ENCODE measurements at regions not wholly inside any gene's neighbourhood (a gene's known extent, or its start where the extent isn't known, plus 50 kb on each side); places are given as distances from the start of the nearest gene placed in this dataset.

- Histone ChIP-seq H3K27me3 (no peaks in the 10 kb centered on the region), H3K9me3 (no peaks in the 10 kb centered on the region), H3K36me3 (no peaks in the 10 kb centered on the region), H3K4me1 (no peaks in the 10 kb centered on the region), H3K4me3 (no peak overlapping the region), H3K27ac (no peak overlapping the region)
- peak; percentile 51 for DNase-seq (ENCODE audit: low spot score)
- TF ChIP-seq CTCF (IDR thresholded peaks at IDR 0.05): no peak
Measured at GRCh38 chr10:47127188-47127785, 172.7 kb upstream of the GDF10 start.

DNA sequence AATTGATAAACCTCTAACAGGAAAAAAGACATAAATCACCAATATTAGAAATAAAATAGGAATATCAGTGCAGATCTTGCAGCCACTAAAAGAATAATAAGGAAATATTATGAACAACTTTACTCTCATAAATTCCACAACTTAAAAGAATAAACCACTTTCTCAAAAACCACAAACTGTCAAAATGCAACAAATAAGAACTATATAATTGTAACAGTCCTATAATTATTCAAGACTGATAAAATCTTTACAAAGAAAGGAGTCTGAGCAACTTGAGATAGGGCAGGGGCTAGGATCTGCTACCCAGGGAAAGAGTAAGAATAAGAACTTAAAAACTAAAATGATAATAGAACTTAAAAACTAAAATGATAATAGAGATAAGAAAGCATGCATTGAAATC is 169.5 kb upstream of the GDF10 start:
- TF ChIP-seq CTCF (IDR thresholded peaks at IDR 0.05): no peak
- Histone ChIP-seq H3K36me3 (no peaks in the 10 kb centered on the region), H3K27ac (no peak overlapping the region), H3K4me1 (no peaks in the 10 kb centered on the region), H3K27me3 (no peaks in the 10 kb centered on the region), H3K4me3 (no peak overlapping the region), H3K9me3 (no peaks in the 10 kb centered on the region)
- DNase-seq (ENCODE audit: low spot score): no peak

DNA sequence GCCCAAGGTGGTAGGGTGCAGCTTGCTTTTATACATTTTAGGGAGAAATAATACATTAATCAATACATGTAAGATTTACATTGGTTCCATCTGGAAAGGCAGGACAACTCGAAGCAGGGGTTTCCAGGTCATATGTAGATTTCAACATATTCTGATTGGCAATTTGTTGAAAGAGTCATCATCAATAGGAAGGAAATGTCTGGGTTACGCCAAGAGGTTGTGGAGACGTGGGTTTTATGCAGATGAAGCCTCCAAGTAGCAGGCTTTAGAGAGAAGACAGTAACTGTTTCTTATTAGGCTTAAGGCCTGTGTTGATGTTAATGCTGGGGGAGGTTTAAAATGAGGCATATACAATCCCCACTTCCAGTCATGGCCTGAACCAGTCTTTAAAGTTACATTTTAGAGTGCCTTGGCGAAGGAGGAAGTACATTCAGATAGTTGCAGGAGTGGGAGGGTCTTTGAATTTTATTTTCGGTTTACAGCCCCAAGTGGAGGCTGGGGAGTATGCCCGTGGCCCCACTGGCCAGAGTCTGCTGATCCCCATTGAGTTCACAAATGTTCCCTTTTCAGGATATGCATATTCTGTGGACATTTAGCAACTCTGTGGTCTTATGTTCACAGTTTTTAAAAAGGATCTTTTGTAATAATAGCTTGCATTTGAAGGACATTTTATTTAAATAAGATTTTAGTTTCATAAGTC is 166.0 kb upstream of the GDF10 start:
- Histone ChIP-seq H3K27me3 (no peaks in the 10 kb centered on the region), H3K27ac (no peak overlapping the region), H3K36me3 (no peaks in the 10 kb centered on the region), H3K9me3 (no peaks in the 10 kb centered on the region), H3K4me1 (no peaks in the 10 kb centered on the region), H3K4me3 (no peak overlapping the region)
- peak; percentile 54 for DNase-seq (ENCODE audit: low spot score)
- TF ChIP-seq CTCF (IDR thresholded peaks at IDR 0.05): no peak

DNA sequence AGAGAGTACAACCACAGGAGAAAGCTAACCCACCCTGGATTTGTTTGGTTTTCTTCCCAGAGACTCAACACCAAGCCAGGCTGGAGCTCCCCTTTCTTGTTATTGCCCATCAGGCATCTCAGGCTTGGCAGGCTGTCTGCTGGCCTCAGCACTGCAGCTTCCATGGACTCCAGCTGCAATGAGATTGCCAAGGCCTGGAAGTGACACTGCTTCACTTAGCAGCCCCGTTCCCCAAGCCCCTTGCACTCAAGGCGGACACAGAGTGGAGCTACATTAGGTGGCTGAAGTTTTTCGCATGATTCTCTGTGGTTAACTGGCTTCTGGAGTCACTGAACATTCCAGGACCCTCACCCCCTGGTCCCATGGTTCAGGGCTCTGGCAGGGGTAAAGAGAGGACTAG is 163.1 kb upstream of the GDF10 start:
- Histone ChIP-seq H3K9me3 (no peaks in the 10 kb centered on the region), H3K4me1 (no peaks in the 10 kb centered on the region), H3K27me3 (no peaks in the 10 kb centered on the region), H3K27ac (no peak overlapping the region), H3K4me3 (no peak overlapping the region), H3K36me3 (no peaks in the 10 kb centered on the region)
- DNase-seq (ENCODE audit: low spot score): peak; percentile 57
- no peak for TF ChIP-seq CTCF (IDR thresholded peaks at IDR 0.05)

- H3K9me3 ChIP-seq: no peaks in the 10 kb centered on the region
- TF ChIP-seq CTCF (IDR thresholded peaks at IDR 0.05): no peak
- H3K27ac ChIP-seq: no peak overlapping the region
- no peaks in the 10 kb centered on the region for H3K27me3 ChIP-seq
- H3K4me1 ChIP-seq: no peaks in the 10 kb centered on the region
- no peak overlapping the region for H3K4me3 ChIP-seq
- H3K36me3 ChIP-seq: no peaks in the 10 kb centered on the region
- DNase-seq (ENCODE audit: low spot score): peak; percentile 57
Measured at GRCh38 chr10:47137311-47137851, 162.6 kb upstream of the GDF10 start.

All from right atrium auricular region (tissue), 2 donors.